ENCODE measurements at regions not wholly inside any gene's neighbourhood (a gene's known extent, or its start where the extent isn't known, plus 50 kb on each side); places are given as distances from the start of the nearest gene placed in this dataset.

GRCh38 chr17:52505601-52506000, 347.1 kb upstream of the CA10 start:
- TF ChIP-seq CTCF (IDR thresholded peaks at IDR 0.05; ENCODE audit: low read length) (no peak), EZH2 (IDR thresholded peaks at IDR 0.05; ENCODE audit: borderline replicate concordance, low read length) (no peak)

All from OCI-LY1 (cell line).